NCI-H526 treated with DMSO at 0.1 percent for 48 hours (cell line): ENCODE measurements at regions not wholly inside any gene's neighbourhood (a gene's known extent, or its start where the extent isn't known, plus 50 kb on each side); places are given as distances from the start of the nearest gene placed in this dataset.

Experiments
- DNase-seq: peaks from one replicate; lab custom pipeline; 2025; lab: John Stamatoyannopoulos, UW

DNA sequence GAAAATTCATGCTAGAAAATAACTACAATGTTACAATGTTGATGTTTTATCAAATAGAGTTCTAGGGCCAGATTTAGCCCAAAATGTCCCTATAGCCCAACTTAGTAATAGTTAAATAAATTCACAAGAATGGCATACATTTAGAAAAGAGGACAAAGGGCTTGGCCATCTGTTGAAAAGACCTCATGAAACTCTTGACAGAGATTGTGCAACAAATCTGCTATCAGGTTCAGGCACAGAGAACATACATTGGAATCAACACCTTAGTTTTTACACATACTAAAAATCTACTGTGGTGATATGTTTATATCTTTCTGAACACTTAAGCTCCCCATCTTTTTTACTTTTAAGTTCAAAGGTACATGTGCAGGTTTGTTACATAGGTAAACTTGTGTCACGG is 298.3 kb upstream of the DACH1 start:
- no peak for DNase-seq

DNA sequence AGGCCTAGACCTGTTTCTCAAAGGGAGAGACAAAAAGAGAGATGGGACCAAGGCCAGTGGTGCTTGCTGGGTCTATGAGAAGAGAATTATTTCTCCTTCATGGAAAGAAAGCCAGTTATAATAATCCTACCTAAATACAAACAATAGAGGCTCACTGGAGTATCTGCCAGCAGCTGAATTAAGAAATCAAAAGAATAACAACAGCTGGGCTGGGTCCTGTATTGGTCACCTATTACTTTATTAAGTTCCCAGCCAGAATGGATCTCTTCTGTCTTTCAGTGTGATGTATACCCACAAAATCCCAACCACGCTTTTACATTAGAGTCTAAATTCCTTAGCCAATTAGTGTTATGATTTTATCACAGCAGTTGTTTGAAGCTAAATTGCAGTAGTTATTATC is 297.8 kb upstream of the DACH1 start:
- no peak for DNase-seq

DNA sequence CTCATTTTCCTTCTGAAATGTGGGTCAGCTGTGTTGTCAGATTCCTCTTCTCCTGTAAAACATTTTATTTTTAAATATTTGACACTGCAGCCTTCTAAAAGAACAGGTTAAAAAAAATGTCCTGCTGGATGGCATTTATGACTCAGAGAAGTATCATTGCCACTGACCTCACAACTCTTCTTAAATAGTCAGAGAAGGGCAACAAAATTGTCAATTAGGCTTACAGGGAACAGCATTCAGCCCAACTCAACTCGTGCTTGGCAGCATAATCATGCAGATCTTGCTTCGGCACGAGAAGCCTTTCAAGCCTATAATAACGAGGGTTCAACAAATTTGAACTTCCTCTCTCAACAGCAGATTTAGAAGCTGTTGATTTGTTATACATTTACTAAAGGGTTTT is 296.7 kb upstream of the DACH1 start:
- DNase-seq = no peak

DNA sequence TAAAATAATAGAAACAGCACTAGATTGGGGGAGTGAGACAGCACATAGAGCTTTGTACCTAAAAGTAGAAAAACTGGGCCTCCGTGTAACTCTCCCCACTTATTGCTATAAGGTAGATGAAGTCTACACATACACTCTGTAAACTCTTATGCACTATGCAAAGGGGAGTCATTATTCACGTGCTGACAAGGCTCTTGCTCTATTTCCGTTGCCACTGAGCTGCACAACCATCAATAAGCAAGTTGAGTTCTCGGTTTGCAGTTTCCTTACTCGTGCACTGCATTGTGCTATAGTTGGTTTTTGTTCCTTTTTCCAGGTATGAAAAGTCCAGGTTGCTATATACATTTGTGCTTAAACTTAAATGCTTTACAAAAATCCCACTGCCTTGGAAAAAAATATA is 294.0 kb upstream of the DACH1 start:
- DNase-seq = no peak

DNA sequence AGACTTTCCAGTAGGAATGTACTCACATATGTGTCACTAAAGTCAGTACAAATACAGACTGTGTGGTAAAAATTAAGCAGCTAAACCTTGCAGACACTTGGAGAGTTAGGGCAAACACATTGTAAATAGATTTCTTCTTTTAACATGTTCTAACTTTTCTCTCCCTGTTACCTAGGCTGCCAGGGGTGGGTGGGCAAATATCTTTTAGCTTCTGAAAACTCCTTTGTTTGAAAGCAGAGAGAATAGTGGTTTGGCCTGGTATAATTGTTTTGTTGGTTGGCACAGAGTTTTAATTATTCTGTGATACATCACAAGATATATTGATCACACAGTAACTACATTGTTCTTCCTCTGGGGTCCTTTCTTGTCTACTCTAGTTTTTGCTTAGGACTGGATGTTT is 289.8 kb upstream of the DACH1 start:
- no peak for DNase-seq

DNA sequence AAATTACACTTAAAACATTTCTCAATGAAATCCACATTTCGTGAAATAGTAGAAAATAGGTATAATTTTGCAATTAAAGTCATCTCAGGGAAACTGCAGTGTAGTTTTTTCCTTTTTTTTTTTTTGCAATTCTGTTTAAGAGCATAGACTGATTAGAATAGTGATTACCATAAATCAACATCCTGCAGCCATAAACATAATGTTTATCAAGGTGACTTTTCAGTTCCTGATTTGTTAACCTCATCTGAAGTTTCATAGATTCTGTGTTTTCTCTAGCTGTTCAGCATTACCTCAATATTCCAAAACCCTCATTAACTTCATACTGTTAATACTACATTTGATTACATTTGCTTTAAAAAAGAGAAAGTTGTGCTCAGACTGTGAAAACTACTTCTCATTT is 286.3 kb upstream of the DACH1 start:
- no peak for DNase-seq

DNA sequence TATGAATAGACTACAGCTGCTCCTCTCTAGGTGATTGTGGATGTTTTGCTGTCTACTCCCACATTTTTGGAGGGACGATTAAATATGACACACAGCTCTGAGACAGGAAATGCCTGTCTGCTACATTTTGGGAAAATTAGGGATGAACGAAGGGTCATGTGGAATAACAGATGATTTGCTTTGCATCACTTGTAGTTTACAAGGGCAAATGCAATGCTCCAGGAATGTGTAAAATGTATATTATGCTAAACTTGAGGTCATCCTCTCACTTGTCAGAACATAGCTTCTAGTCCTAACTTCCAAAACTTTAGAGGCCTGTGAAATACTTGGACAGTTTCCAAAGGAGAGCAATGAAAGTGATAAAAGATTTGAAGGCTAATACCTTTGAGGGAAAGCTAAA is 284.2 kb upstream of the DACH1 start:
- no peak for DNase-seq

DNA sequence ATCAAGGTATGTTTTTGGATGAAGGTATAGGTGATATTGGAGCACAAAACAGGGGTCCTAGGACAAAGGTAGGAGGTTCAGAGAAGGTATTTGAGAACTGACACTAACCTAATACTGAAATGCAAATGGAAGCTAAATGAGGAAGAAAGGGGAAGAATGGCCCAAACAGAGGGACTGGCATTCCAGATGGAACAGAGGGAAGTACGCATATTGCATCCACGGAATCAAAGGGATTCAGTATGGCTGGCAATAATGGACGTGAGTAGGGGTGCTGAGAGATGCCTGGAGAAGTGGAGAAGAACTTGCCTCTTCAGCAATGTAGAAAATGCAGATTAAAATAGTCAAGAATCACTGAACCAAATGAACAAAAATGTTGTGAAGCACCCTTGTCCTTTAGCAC is 283.5 kb upstream of the DACH1 start:
- no peak for DNase-seq

DNA sequence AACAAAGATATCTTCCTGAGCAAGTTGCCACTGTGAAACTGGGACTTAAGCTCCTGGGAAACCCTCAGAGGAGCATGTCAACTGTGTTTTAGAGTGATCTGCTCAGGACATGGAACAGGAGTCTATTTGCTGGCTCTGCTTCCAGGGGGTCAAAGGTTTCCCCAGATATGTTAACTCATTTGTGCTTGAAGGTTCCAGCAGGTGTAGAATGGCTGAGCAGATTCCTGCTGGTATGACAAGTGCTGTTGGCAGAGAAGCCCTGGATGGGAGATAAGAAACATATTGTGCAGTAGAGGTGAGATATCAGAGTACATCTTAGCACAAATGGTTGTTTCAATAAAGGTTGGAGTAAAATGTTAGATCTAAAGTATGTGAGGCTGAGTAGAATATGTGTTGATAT is 282.7 kb upstream of the DACH1 start:
- DNase-seq = no peak

DNA sequence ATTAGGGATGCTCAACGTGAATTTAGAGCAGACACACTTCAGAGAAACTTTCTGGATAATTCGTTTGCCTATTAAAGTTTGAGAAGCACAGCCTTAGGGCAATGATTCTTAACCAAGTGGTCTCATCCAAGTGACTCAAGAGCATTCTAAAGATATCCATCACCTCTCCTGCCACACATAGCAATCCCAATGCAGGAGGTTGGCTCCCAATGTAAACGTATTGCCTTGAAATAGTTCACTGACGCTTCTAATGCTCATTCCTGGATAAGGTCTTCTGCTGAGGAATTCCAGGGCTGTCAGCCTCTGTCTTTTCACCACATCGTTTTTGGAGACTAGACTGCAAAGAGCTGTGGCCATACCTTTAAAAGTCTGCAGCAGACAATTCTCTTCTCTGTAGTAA is 279.8 kb upstream of the DACH1 start:
- DNase-seq = no peak

DNA sequence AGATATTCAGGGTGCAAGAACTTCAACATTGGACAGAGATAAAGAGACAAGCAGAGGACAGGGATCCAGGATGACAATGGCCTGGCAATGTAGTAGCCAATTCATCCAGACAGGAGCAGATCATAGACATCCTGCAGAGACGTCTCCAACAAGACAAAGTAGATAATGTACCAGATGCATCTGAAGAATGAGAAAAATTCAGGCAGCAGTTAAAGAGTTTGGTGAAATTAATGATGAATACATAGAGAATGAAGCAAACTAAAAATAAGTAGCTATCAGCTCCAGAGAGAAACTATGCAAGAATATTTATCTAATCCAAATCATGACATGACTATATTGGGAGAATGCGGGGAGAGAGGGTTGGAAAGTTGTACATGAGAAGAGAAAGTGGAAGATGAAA is 278.4 kb upstream of the DACH1 start:
- no peak for DNase-seq

DNA sequence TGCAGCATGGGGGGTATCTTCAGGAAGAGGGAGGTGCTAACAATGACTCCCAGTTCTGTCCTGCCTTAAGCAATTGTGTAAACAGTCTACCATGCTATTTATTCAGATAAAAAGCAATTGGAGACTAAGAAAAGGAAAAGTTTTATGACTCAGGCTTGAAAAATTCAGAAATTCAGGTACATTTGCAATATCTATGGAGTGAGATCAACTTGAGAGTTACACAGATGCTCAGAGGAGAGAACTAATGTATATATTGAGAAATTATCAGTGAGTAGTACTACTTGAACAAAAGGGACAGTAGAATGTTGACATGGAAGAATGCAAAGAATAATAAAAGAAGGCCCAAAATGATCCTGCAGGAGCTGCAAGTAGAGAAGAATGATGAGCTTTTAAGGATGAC is 277.6 kb upstream of the DACH1 start:
- DNase-seq = no peak

DNA sequence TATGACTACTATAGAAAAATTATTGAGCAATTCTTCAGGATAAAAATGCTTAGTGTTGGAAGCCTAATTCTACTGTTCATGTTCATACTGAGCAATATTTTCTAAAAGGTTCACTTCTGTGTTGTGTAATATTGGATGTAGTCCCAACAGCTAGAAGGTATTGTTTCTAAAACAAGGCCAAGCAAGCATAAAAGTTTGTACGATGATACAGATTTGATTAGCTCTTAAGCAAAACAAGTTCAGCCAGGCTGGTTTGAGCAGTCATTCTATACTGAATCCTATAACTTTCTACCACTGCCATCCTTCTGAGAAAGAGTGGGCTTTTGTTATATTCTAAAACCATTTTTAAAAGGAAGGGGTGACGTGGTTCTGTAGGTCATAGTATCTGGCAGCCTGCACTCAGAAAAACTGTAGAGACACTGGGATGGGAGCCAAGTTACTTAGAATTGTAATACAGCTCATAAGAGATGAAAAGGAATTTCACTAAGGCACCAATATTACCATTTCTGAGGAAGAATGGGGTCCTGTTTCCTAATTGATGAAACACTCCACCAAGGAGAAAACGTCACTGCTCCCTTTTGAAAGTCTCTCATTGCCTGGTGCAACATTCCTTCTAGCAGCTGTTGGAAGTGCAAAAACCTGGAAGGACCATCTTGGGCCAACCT is 275.0 kb upstream of the DACH1 start:
- no peak for DNase-seq

DNA sequence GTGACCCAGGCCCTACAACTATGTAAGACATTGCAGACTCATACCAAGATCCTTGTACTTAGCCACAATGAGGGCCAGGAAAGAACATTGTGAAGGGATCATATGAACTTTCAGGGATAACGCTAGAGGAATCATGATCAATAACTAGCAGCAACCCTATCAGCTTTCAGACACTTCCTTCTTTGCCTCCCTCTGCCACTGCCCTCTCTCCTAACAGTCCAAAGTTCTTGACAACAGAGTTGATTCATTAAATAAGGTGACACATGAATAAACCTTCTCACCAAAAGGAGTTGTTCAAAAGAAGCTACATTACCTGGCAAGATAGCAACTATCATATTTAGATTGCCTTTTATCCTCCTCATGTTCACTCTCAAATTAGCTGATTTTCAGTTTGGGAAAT is 272.2 kb upstream of the DACH1 start:
- no peak for DNase-seq

DNA sequence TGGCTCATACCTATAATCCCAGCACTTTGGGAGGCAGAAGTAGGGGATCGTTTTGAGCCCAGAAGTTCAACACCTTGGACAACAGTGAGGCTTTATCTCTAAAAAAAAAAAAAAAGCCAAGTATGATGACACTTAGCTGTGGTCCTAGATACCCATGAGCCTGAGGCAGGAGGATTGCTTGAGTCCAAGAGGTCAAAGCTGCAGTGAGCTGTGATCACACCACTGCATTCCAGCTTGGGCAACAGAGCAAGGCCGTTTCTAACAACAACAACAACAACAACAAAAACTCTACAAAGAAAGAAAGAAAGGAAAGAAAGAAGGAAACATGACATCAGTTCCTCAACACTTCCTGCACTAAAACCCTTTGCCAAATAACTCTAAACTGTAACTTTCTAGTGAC is 265.1 kb upstream of the DACH1 start:
- no peak for DNase-seq

DNA sequence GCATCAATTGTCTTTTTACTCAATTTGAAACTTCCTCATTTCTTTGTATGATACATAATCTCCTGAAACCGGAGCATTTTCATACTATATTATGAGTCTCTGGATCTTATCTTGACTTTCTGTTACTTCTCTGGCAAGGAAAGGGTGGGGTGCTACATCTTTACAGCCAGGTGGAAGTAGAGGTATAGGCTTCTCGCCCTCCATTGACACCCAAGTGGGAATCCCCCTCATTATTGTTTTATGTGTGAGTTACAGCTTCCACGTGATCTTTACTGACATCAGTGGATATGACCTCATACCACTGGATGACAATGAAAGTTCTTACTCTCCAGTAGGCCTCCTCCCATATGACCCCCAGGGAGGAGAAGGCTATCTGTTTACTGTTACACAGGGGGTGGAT is 262.1 kb upstream of the DACH1 start:
- no peak for DNase-seq

DNA sequence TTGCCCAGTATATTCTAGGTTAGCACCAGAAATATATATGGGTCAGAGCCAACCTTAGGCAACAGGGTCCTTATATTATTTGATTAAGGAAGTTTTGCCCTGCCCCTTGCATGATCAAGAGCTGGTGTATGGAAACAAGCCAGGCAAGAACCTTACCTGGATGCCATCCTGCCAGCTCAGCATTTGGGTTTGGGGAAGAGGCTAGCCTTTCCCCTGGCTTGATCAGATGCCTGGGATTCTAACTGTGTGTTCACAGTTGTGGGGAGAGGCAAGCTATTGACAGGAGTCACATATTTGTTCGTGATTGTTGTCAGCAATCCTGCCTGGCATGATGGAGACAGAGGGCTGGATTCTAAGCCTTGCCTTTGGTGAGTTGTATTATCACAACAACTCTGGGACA is 260.0 kb upstream of the DACH1 start:
- no peak for DNase-seq

DNA sequence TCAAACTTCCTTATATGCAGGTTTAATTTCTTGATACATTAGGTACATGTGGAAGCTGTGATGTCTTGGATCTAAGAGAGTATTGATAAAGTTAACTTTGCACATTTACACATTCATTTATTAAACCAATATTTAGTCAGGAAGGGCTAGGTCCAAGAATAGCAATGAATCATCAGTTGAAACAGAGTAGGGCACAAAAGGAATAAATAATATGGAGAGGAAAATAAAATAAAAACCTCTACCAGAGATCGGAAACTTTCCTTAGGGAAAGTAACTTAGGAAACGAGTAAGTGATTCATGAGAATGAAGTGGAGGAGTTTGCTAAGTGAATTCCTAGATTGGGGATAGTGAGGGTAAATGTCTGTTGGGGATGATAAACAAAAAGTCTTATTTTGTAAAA is 259.4 kb upstream of the DACH1 start:
- DNase-seq = no peak

DNA sequence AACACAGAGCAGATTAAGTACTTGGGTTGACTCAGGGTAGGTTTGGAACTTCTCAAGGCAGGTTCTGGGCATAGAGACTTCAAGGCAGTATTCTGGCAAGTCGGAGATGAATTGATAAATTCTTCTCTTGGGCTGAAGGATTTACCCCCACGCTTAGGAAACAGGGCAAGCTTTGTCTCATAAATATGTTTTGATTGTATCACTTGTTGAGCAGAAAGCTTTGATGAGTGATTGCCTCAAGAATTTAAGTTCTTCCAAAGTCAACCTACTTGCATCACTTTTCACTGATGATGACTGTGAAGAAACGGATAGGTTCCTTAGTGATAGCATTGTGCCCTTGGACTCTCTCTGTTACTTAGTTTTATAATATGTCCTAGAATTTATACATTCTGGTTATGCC is 258.6 kb upstream of the DACH1 start:
- DNase-seq = no peak

DNA sequence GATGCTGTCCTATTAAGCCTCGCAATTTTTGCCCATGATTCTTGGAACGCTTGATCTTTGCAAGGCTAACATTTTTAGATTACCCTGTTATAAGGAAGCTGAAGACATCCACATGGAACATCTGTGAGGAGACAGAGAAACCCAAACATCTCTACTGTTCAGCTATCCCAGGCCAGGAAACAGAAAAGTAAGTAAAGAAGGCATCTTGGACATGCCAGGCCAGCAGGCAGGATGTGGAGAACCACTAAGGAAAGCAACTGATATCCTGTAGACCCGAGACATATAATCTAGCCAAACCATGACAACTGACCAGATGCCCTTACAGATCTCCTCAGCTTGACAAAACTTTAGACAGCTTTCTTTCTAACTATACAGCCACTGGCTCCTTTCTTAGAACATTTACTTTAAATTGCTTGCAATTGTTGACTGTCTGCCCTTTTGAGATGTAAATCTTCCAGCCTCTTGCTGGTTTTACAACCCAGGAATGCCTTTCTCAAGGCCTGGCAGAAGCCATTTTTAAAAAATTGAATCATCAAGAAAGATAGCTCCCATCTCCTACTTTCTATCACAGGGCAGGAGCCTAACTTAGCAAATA is 255.8 kb upstream of the DACH1 start:
- no peak for DNase-seq

DNA sequence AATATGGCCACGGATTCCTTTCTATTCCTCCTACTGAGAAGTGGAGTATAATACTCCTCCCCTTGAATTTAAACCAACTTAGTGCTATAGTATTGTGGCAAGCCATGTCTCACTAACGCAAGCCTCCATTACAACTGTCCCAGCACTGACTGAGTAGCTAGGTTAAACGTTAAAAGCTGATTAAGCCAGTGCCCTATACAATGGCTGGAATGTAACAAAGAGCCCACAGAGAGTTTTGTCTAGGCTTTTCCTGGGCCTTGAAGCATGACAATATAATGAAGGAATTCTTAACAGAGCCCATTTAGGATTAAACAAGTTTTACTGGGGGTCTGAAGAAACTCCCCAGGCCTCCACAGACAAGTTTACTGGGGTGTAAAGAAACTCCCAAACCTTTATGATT is 254.5 kb upstream of the DACH1 start:
- DNase-seq = no peak

DNA sequence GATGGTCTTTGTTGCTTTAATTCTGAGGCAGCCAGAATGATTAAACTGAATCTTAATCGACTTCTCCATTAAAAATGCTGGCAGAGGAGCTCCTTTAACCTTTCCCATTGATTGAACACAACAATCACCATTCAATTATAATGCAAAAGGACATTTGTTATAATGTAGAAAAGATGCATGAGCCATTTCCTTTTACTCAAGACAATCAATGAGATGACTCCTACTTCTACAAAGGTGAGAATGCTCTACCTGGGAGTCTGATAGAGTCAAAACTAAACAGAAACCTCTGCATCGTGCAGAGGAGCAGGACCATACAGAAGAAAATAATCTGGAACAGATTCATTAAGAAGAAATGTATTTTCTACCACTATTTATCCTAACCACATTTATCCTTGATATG is 253.6 kb upstream of the DACH1 start:
- DNase-seq = no peak

DNA sequence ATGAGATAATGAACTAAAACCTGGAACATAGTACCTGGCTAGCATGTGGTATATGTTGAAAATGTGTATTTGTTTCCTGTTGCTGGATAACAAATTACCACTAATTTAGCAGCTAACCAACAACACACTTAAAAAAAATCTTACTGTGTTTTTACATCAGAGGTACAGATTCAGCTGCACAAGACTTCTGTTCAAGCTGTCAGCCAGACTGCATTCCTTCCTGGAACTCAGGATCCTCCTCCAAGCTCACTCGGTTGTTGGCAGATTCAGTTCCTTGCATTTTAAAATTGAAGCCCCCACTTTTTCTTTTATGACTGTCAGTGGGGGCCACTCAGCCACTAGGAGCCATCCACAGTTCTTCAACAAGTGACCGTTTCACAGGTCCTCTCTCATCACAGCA is 246.9 kb upstream of the DACH1 start:
- no peak for DNase-seq

DNA sequence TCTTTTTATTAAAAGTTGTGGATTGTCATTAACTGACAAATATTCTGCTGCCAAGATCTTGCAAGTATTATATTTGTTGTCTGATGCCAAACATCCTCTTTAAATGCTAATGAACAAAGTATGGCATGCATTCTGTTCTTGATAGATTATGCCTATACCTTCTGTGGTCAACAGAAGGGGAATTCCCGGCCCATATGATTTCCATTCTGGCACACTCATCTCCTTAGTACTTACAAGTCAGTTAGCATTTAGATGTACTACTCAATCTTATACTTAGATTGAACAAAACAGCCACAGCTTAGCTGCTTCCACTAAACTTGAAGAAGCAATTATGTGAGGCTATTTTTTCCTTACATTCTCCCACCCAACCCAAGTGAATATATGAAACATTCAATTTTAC is 246.1 kb upstream of the DACH1 start:
- no peak for DNase-seq

DNA sequence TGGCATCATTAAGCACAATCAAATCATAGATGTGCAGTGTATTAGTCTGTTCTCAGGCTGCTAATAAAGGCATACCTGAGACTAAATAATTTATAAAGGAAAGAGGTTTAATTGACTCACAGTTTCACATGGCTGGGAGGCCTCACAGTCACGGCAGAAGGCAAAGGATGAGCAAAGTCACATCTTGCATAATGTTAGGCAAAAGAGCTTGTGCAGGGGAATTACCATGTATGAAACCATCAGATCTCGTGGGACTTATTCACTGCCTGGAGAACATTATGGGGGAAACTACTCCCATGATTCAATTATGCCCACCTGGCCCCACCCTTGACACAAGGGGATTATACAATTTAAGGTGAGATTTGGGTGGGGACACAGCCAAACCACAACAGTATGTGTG is 245.2 kb upstream of the DACH1 start:
- no peak for DNase-seq
